ENCODE measurements at regions not wholly inside any gene's neighbourhood (a gene's known extent, or its start where the extent isn't known, plus 50 kb on each side); places are given as distances from the start of the nearest gene placed in this dataset.

- H3K9me3 Mint-ChIP-seq, result no peaks in the 10 kb centered on the region
- no peaks in the 10 kb centered on the region for H3K36me3 Mint-ChIP-seq (ENCODE audit: low read depth)
- H3K27ac Mint-ChIP-seq, result no peak overlapping the region
- peaks cover 15% of the 10 kb centered on the region for H3K27me3 Mint-ChIP-seq (ENCODE audit: low read depth)
- H3K4me1 Mint-ChIP-seq (ENCODE audit: low read depth), result no peaks in the 10 kb centered on the region
- DNase-seq (ENCODE audit: low spot score), result no peak
- no peak overlapping the region for H3K4me3 Mint-ChIP-seq
Observed at GRCh38 chr15:69974321-69974720, 123.4 kb downstream of the TLE3 start.

- Mint-ChIP-seq H3K9me3 (no peaks in the 10 kb centered on the region), H3K36me3 (ENCODE audit: low read depth) (no peaks in the 10 kb centered on the region), H3K27me3 (ENCODE audit: low read depth) (peaks cover 13% of the 10 kb centered on the region), H3K4me3 (no peak overlapping the region), H3K4me1 (ENCODE audit: low read depth) (no peaks in the 10 kb centered on the region), H3K27ac (no peak overlapping the region)
- DNase-seq (ENCODE audit: low spot score), result peak; percentile 42
Observed at GRCh38 chr15:69976366-69976994, 121.2 kb downstream of the TLE3 start.

GRCh38 chr15:69978603-69979002 is 119.1 kb downstream of the TLE3 start:
- peaks cover 13% of the 10 kb centered on the region for H3K27me3 Mint-ChIP-seq (ENCODE audit: low read depth)
- no peaks in the 10 kb centered on the region for H3K9me3 Mint-ChIP-seq
- no peak overlapping the region for H3K4me3 Mint-ChIP-seq
- no peak for DNase-seq (ENCODE audit: low spot score)
- H3K27ac Mint-ChIP-seq, result no peak overlapping the region
- no peaks in the 10 kb centered on the region for H3K36me3 Mint-ChIP-seq (ENCODE audit: low read depth)
- no peaks in the 10 kb centered on the region for H3K4me1 Mint-ChIP-seq (ENCODE audit: low read depth)

GRCh38 chr15:69979262-69979661 is 118.5 kb downstream of the TLE3 start:
- Mint-ChIP-seq H3K4me3 (no peak overlapping the region), H3K27me3 (ENCODE audit: low read depth) (peaks cover 11% of the 10 kb centered on the region), H3K27ac (no peak overlapping the region), H3K4me1 (ENCODE audit: low read depth) (no peaks in the 10 kb centered on the region), H3K9me3 (no peaks in the 10 kb centered on the region), H3K36me3 (ENCODE audit: low read depth) (no peaks in the 10 kb centered on the region)
- DNase-seq (ENCODE audit: low spot score), result no peak

GRCh38 chr15:69979783-69980182 is 117.9 kb downstream of the TLE3 start:
- Mint-ChIP-seq H3K27me3 (ENCODE audit: low read depth) (peaks cover 14% of the 10 kb centered on the region), H3K4me1 (ENCODE audit: low read depth) (no peaks in the 10 kb centered on the region), H3K9me3 (no peaks in the 10 kb centered on the region), H3K4me3 (no peak overlapping the region), H3K36me3 (ENCODE audit: low read depth) (no peaks in the 10 kb centered on the region), H3K27ac (no peak overlapping the region)
- no peak for DNase-seq (ENCODE audit: low spot score)

DNA sequence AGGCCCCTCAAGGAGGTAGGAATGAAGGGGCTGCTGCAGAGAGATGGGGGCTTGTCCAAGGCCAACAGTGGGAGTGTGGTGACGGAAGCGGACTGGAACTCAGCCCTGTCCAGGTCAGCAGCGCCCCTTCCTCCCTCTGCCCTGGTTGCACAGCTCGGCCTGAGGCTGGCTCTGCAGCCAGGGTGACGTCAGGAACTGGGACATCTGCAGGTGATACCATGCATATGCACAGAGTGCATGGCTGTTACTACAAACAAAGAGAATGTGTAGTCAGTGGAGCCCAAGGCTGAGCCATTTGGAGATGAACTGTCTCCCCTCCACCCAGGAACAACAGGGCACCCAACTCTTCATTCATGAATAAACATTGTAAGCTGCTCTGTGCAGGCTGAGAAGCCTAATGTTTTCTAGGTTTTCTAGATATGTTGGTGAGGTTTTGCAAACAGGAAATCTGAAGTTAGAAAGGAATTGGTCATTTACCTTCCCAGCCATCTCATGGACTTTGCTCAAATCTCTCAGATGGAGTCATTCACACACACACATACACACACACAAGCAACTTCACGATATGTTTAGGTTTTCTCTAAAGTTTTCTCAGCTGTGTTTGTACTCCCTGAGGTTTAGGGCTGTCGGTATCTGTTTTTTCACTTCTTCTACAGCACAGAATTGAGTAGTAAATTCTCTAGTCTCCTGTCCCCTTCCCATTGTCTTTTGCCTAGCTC is 117.2 kb downstream of the TLE3 start:
- no peak for DNase-seq (ENCODE audit: low spot score)
- Mint-ChIP-seq H3K27me3 (ENCODE audit: low read depth) (peaks cover 13% of the 10 kb centered on the region), H3K36me3 (ENCODE audit: low read depth) (no peaks in the 10 kb centered on the region), H3K27ac (no peak overlapping the region), H3K4me3 (no peak overlapping the region), H3K9me3 (no peaks in the 10 kb centered on the region), H3K4me1 (ENCODE audit: low read depth) (no peaks in the 10 kb centered on the region)

GRCh38 chr15:69982037-69982436 is 115.7 kb downstream of the TLE3 start:
- DNase-seq (ENCODE audit: low spot score), result no peak
- no peaks in the 10 kb centered on the region for H3K9me3 Mint-ChIP-seq
- H3K36me3 Mint-ChIP-seq (ENCODE audit: low read depth), result no peaks in the 10 kb centered on the region
- H3K4me1 Mint-ChIP-seq (ENCODE audit: low read depth), result no peaks in the 10 kb centered on the region
- no peak overlapping the region for H3K27ac Mint-ChIP-seq
- H3K27me3 Mint-ChIP-seq (ENCODE audit: low read depth), result peaks cover 16% of the 10 kb centered on the region
- no peak overlapping the region for H3K4me3 Mint-ChIP-seq

DNA sequence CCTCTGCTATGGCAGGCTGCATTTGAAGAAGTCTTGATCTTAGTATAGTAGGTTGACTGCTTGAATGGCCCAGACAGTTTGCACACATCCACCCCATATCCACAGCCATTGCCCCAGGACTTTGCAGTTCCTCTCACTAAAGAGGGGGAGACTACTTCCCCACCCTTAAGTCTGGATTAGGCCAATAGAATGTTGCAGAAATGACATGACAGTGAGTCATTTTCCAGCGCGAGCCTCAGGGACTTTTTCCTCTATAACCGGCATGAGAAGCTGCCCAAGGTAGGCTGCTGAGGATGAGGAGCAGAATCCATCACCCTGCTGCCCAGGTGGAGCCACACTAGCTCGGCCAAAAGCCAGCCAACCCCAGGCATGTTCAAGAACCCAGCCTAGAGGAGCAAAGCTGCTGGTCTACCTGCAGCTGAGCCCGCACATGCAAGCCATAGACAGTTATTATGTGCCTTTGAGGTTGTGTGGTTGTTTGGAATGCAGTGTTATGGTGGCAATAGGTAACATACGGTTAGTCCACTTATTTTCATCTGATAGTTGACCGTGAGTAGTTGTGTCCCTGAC is 113.9 kb downstream of the TLE3 start:
- no peak overlapping the region for H3K4me3 Mint-ChIP-seq
- no peaks in the 10 kb centered on the region for H3K9me3 Mint-ChIP-seq
- H3K27ac Mint-ChIP-seq, result no peak overlapping the region
- no peak for DNase-seq (ENCODE audit: low spot score)
- no peaks in the 10 kb centered on the region for H3K4me1 Mint-ChIP-seq (ENCODE audit: low read depth)
- peaks cover 23% of the 10 kb centered on the region for H3K27me3 Mint-ChIP-seq (ENCODE audit: low read depth)
- no peaks in the 10 kb centered on the region for H3K36me3 Mint-ChIP-seq (ENCODE audit: low read depth)

GRCh38 chr15:69987492-69988489 is 109.9 kb downstream of the TLE3 start:
- H3K4me3 Mint-ChIP-seq, result no peak overlapping the region
- DNase-seq (ENCODE audit: low spot score), result no peak
- no peak overlapping the region for H3K27ac Mint-ChIP-seq
- no peaks in the 10 kb centered on the region for H3K9me3 Mint-ChIP-seq
- H3K36me3 Mint-ChIP-seq (ENCODE audit: low read depth), result no peaks in the 10 kb centered on the region
- H3K27me3 Mint-ChIP-seq (ENCODE audit: low read depth), result peaks cover 24% of the 10 kb centered on the region
- no peaks in the 10 kb centered on the region for H3K4me1 Mint-ChIP-seq (ENCODE audit: low read depth)

GRCh38 chr15:69988541-69989225 is 109.0 kb downstream of the TLE3 start:
- Mint-ChIP-seq H3K4me1 (ENCODE audit: low read depth) (no peaks in the 10 kb centered on the region), H3K9me3 (no peaks in the 10 kb centered on the region), H3K4me3 (no peak overlapping the region), H3K27ac (no peak overlapping the region), H3K27me3 (ENCODE audit: low read depth) (peaks cover 26% of the 10 kb centered on the region), H3K36me3 (ENCODE audit: low read depth) (no peaks in the 10 kb centered on the region)
- no peak for DNase-seq (ENCODE audit: low spot score)

- Mint-ChIP-seq H3K9me3 (no peaks in the 10 kb centered on the region), H3K4me1 (ENCODE audit: low read depth) (no peaks in the 10 kb centered on the region), H3K27me3 (ENCODE audit: low read depth) (peaks cover 23% of the 10 kb centered on the region), H3K4me3 (no peak overlapping the region), H3K27ac (no peak overlapping the region), H3K36me3 (ENCODE audit: low read depth) (no peaks in the 10 kb centered on the region)
- DNase-seq (ENCODE audit: low spot score), result no peak
Observed at GRCh38 chr15:69990566-69991421, 106.9 kb downstream of the TLE3 start.

DNA sequence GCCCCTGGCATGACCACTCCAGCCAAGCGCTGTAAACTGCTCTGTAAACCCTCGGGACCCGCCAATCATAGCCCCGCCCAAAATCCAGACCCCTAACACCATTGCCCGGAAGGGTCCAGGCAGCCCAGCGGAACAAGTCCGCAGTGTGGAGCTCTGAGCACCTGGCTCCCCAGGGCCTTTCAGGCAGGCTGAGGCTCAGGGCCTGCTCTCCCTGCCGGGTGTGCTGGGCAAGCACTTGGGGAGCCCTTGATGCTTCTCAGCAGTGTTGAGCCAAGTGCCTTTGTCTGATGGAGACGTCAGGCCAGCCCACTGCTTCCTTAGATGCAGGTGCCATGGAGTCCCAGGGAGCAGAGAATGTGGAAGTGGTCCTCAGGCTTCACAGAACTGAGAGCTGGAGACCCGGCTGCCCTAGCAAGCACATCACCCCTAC is 106.2 kb downstream of the TLE3 start:
- H3K27me3 Mint-ChIP-seq (ENCODE audit: low read depth), result peaks cover 23% of the 10 kb centered on the region
- H3K4me1 Mint-ChIP-seq (ENCODE audit: low read depth), result no peaks in the 10 kb centered on the region
- no peak overlapping the region for H3K27ac Mint-ChIP-seq

DNA sequence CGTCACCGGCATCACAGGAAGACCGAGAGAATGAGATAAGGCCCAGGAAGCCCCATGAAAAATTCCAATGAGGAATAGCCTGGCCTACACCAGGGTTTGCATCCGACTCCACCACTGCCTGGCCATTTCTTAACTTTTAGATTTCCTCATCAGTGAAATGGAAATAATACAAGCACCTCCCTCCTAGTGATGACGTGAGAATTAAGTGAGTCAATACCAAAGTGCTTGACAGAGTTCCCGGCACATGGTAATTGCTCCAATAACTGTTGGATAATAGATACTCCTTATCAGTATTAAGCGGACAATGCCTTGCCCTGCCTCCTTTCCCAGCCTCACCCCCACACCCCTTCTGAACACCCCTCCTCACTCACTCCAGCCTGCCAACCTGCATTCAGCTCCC is 105.4 kb downstream of the TLE3 start:
- H3K4me3 Mint-ChIP-seq, result no peak overlapping the region

More for the DNA sequence above, 106.2 kb downstream of the TLE3 start:
- Mint-ChIP-seq H3K36me3 (ENCODE audit: low read depth) (no peaks in the 10 kb centered on the region), H3K9me3 (no peaks in the 10 kb centered on the region), H3K4me3 (no peak overlapping the region)
- no peak for DNase-seq (ENCODE audit: low spot score)

More for the DNA sequence above, 105.4 kb downstream of the TLE3 start:
- Mint-ChIP-seq H3K27ac (no peak overlapping the region), H3K4me1 (ENCODE audit: low read depth) (no peaks in the 10 kb centered on the region), H3K9me3 (no peaks in the 10 kb centered on the region), H3K27me3 (ENCODE audit: low read depth) (peaks cover 20% of the 10 kb centered on the region), H3K36me3 (ENCODE audit: low read depth) (no peaks in the 10 kb centered on the region)
- DNase-seq (ENCODE audit: low spot score), result no peak
